Omental fat pad (tissue), 3 donors: ENCODE measurements at regions not wholly inside any gene's neighbourhood (a gene's known extent, or its start where the extent isn't known, plus 50 kb on each side); places are given as distances from the start of the nearest gene placed in this dataset.

Experiments
- ATAC-seq: fragments of 150-250 bp; one replicate; pipeline ENCODE4 v1.9.1; 2016; ENCODE audit warnings: mild to moderate bottlenecking, moderate library complexity; ENCODE audit not compliant: low FRiP score
- DNase-seq: peaks from one replicate; pipeline ENCODE4 v3.0.0-alpha.2; 2019; ENCODE audit warnings: low spot score
- TF ChIP-seq, protein P1 (sequence below), 3 donors: fragments of 450-650 bp; IDR thresholded peaks; one replicate each; pipeline ENCODE4 v1.5.1; 2016 to 2017; ENCODE audit warnings: antibody characterized with exemption in 3 of 3, mild to moderate bottlenecking in 3 of 3, moderate library complexity in 2 of 3

DNA sequence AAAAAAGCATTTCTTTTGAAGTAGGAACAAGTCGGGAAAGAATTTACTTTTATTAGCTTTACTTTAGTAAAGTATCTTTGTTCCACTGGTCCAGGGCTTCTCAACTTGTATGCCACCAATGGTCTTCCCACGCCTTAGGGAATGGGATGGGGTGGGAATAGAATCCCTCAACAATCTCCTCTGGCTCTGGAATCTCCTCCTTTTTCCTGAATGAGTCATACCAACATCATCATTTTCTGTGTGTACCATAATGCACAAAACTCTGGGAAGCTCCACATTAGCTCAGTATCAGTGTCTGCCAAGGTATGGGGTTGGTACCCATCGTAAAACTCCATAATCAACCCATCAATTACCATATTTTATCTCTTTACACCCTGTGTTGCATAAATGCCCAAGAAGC is 159.4 kb upstream of the BMPER start:
- DNase-seq (no peak), ATAC-seq (no peak)
- TF ChIP-seq, protein P1, sequence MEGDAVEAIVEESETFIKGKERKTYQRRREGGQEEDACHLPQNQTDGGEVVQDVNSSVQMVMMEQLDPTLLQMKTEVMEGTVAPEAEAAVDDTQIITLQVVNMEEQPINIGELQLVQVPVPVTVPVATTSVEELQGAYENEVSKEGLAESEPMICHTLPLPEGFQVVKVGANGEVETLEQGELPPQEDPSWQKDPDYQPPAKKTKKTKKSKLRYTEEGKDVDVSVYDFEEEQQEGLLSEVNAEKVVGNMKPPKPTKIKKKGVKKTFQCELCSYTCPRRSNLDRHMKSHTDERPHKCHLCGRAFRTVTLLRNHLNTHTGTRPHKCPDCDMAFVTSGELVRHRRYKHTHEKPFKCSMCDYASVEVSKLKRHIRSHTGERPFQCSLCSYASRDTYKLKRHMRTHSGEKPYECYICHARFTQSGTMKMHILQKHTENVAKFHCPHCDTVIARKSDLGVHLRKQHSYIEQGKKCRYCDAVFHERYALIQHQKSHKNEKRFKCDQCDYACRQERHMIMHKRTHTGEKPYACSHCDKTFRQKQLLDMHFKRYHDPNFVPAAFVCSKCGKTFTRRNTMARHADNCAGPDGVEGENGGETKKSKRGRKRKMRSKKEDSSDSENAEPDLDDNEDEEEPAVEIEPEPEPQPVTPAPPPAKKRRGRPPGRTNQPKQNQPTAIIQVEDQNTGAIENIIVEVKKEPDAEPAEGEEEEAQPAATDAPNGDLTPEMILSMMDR (IDR thresholded peaks at IDR 0.05) = no peak

DNA sequence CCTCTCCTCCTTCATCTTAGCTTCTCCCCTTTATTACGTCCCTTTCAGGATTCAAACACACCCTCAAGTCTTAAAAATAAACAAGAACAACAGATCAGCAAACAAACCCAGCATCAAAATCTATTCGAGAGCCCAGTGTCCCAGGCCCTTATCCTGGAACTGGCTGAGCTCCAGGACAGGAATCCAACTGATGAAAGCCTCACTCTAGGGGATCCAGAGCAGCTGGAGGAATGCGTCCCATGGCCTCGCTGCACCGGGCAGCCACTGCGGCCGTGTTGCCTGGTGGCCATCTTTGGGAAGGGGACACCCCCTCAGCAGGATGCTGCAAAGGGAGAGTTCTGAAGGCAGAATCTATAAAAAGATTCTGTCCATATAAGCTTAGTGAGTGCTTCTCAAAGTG is 156.5 kb upstream of the BMPER start:
- ATAC-seq (no peak), DNase-seq (no peak)
- TF ChIP-seq, protein P1 (IDR thresholded peaks at IDR 0.05) = no peak

DNA sequence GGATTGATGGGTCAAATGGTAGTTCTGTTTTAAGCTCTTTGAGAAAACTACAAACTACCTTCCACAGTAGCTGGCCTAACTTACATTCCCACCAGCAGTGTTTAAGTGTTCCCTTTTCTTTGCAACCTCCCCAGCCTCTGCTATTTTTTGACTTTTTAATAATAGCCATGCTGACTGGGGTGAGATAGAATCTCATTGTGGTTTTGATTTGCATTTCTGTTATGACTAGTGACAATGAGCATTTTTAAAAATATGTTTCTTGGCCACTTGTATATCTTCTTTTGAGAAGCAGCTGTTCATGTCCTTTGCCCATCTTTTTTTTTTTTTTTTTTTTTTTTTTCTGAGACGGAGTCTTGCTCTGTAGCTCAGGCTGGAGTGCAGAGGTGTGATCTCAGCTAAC is 155.2 kb upstream of the BMPER start:
- DNase-seq (no peak), ATAC-seq (no peak)
- TF ChIP-seq, protein P1 (IDR thresholded peaks at IDR 0.05) = no peak

DNA sequence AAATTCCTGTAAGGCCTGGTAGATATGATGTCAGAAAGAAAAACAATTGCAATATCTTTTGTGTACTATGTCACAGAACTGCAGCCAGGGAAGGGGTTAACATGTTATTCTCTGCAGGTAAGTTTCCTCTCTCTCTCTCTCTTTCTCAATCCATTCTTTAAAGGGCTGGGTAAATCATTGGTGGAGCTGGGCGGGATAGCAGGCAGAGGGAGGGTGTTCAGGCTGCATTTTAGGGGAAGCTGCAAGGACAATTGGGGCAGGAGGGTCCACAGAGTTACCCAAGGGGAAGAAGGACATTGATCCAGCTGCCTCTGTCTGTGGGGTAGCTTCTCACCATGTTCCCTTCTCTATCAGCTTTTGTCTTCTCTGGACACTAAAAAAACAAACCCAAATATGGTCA is 153.9 kb upstream of the BMPER start:
- DNase-seq = no peak
- TF ChIP-seq, protein P1 (IDR thresholded peaks at IDR 0.05) = no peak
- no peak for ATAC-seq

DNA sequence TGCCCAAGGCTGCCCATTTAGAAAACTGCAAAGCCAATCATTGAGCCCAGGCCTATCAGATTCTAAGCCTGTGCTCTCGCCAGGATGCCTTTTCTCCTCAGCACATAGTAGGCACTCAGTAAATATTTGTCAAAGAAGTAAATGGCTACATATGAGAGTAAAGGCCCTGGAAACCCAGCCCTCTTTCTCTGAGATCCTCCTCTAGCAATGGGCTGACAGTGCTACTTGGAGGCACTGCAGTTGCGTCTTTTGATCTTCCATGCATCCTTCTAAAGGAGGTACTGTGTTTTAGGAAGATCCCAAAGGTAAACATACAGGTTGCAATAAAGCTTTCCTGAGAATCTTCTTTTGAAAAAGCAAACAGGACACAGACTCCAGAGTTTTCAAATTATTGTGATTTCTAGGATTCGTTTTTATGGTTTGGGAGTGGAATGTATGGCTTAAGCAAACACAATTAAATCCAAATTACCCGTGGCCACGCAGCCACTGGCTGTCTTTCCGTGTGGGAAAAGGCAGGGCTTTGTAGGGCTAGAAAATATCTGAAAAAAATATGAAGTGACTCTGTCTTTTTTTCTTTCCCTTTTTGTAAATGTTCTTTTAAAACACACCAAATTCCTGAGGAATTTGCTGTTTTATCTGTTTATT is 151.3 kb upstream of the BMPER start:
- DNase-seq = no peak
- TF ChIP-seq, protein P1 (IDR thresholded peaks at IDR 0.05) = no peak
- no peak for ATAC-seq

DNA sequence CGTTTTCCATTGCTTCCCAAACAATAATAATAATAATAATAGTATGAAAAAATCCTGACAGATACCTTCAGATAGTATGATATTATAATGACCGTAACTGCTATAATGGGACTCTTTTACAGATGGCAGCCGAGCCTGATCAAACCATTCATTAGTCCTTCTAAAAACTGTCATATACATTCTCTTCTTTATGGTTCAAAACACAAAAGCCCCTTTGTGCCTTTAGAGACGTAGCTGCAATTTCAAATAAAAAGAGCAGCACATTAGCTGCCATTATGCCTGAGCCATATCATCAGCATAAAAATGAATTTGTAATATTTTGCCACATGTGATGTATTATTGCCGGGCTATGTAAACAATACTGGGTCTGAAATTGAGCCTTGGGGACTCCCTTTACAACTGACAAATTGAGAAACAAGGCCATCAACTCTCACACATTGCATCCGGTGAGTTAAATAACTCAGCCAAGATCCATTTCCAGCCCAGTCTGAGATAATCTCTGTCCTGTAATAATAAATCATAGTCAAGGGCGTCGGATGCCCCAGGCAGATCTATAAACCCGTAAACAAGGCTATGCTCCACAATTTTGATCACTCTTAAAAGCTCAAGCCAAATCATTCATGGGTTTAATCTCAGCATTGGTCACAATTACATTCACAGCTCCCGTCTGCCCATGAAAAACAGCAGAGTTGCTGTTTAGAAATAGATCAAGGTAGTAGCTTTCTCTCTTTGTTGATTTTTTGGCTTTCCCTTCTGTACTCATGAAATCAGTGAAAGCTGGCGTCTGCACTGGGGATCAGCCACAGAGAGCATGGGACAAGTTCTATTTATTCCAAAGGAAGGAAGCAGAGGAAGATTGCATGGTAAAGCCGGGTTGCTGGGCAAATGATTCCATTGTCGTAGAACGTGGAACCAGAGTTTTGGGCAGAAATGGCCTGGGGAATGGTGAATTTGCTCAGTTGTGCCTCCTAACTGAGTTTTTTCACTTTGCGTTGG is 150.1 kb upstream of the BMPER start:
- no peak for ATAC-seq
- TF ChIP-seq, protein P1 (IDR thresholded peaks at IDR 0.05) = no peak

More for the DNA sequence above, 150.1 kb upstream of the BMPER start:
- no peak for DNase-seq
